HG02870 (cell line): ENCODE measurements at regions not wholly inside any gene's neighbourhood (a gene's known extent, or its start where the extent isn't known, plus 50 kb on each side); places are given as distances from the start of the nearest gene placed in this dataset.
"Not testable (repeated sequence)": the region's sequence is repeated elsewhere in the genome, so short reads cannot be mapped to it uniquely, and the experiment has no call there.

Experiments used
- ATAC-seq: cut with Tn5 transposase; IDR thresholded peaks from one replicate; pipeline ENCODE4 v1.9.1; 2021; ENCODE audit warnings: mild to moderate bottlenecking, moderate library complexity; ENCODE audit not compliant: unreplicated experiment

DNA sequence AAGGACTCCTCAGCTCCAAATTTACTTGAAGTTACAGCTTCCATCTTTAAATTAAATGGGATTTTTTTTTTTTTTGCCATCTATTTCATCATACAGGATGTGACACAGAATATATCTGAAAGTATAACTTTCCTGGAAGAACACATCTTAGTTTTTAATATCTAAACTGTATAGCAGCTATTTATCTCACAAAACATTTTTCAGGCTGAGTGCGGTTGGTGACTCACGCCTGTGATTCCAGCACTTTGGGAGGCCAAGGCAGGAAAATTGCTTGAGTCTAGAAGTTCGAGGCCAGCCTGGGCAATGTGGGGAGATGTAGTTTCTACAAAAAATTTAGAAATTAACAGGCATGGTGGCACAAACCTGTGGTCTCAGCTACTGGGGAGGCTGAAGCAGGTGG lies 142.3 kb upstream of the KCNJ18 start:
- not testable (repeated sequence) for ATAC-seq

GRCh38 chr17:21551081-21551881 lies 141.0 kb upstream of the KCNJ18 start:
- peak; percentile 77 for ATAC-seq

GRCh38 chr17:21558921-21559320 lies 133.4 kb upstream of the KCNJ18 start:
- ATAC-seq = not testable (repeated sequence)

- no peak for ATAC-seq
Measured at GRCh38 chr17:21564262-21564661, 128.1 kb upstream of the KCNJ18 start.

DNA sequence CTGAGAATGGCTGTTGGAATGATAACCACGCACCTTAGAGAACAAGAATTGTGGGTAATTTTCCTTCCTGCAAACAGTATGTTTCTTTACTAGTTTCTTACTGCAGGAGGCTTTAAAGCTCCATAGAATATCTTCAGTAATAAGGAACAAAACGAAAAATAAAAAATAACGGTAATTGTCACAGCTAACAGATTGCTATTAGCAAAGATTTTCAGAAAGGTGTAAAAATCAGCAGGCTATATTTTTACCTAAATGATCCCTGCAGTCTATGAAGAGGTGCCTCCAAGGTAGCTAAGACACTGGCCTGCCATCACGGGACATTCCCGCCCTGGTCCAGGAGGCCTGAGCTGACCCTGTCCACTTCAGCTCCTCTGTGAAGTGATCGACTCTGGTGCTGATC lies 127.6 kb upstream of the KCNJ18 start:
- not testable (repeated sequence) for ATAC-seq

- not testable (repeated sequence) for ATAC-seq
Measured at GRCh38 chr17:21570427-21570826, 121.9 kb upstream of the KCNJ18 start.

GRCh38 chr17:21572148-21572547 lies 120.2 kb upstream of the KCNJ18 start:
- not testable (repeated sequence) for ATAC-seq

GRCh38 chr17:21573271-21573960 lies 118.9 kb upstream of the KCNJ18 start:
- not testable (repeated sequence) for ATAC-seq

- no peak for ATAC-seq
Measured at GRCh38 chr17:21573961-21574610, 118.2 kb upstream of the KCNJ18 start.

DNA sequence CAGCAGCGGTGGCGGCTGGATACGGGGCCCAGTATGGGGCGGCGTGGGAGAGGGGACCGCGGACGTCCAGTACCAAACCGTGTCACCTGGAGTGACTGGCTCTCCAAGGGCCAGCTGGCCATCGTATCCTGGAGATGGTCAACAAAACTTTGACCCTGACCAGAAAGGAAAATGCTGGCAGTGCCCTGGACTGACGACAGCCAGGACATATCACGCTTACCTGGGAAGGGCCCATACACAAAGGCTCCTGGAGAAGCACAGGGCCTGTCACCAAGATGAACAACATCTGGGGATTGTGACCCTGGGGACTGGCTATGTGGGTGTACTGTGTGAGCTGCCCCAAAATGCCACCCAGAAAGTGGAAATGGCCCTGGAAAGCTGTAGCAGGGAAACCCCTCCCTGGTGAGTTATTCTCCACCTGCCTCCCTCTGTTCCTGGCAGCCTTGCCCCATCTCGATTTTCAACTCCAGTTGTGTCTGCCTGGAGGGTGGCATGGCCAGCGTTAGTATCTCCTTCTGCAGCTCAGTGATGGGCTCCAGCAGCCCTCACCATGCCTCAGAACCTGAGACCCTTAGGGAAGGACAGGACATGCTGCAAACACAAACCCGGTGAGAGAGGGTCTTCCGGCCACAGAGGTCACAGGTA lies 117.6 kb upstream of the KCNJ18 start:
- not testable (repeated sequence) for ATAC-seq

GRCh38 chr17:21578783-21579182 lies 113.5 kb upstream of the KCNJ18 start:
- not testable (repeated sequence) for ATAC-seq

DNA sequence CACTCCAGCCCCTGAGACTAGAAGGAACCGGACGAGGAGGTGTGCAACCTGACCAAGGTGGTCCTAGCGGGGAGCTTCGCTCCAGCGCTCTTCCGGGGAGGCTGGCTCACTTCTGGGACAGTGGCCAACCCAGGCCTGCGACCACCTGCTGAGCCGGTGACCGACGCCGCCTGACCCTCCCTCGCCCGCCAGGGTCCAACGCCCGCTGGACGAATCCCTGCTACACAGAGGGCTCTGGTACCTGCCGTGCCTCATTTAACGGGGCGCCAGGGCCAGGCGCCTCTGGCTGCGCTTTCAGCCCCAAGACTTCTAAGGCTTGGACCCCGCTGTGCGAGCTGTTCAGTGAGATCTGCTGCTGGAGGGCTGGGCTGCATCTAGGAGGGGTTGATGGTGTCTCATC lies 99.5 kb upstream of the KCNJ18 start:
- no peak for ATAC-seq

- ATAC-seq = not testable (repeated sequence)
Measured at GRCh38 chr17:21593452-21594105, 98.7 kb upstream of the KCNJ18 start.

- no peak for ATAC-seq
Measured at GRCh38 chr17:21595086-21595485, 97.2 kb upstream of the KCNJ18 start.

DNA sequence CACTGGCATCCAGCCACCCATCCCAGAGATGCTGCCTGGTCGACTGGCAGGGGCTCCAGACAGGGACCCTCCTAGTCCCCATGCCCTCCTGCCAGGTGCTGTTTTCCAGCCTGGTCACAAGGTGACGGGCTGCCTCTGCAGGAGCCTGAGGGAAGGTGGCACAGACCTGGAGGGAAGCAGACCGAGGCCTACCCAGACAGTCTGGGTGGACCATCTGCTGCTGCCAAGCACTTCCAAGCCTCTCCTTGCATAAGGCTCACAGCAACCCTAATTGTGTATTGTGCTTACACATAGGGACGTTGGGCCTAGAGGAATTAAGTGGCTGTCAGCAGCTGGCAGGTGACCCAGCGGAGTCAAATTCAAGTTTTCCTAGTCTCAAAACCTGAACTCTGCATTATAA lies 90.1 kb upstream of the KCNJ18 start:
- ATAC-seq = no peak

- ATAC-seq = not testable (repeated sequence)
Measured at GRCh38 chr17:21603292-21603691, 89.0 kb upstream of the KCNJ18 start.

- not testable (repeated sequence) for ATAC-seq
Measured at GRCh38 chr17:21611443-21611842, 80.9 kb upstream of the KCNJ18 start.

DNA sequence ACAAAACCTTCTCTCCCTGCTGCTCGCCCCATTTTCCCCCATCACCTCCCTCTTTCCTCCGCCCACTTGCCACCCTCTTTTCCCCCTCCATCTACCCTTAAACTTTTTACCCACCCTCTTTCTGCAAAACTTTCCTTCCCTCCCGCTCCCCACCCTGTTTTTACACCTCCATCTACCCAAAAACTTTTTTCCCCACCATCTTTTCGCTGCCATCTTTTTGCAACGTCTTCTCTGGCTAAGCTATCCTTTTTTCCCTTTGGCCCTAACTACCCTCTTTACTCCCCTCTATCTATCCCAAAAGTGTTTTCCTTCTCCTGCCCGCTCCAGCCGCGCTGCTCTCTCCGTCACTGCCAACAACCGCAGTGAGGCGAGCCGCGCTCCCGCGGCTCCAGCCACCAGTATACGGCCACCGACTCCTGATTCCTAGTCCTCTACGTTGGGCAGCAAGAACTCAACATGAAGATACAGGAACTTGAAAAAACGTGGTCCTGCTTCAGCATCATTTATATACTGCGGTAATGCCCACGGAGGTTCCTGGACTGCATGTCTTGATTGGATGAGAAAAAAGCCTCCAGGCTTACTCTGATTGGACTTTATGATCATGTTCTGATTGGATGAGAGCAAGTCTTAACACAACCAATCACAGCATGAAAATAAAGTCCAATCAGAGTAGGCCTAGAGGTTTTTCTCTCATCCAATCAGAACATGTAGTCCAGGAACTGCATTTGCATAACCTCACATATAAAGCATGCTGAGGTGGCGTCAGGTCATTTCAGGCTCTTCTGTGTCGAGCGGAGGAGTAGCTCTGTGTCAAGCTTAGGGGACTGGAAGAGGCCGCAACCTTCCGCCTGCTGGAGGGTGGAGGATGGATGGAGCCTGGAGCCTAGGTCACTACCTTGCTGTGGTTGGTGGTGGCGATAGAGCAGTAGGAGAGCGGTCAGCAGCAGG lies 79.9 kb upstream of the KCNJ18 start:
- ATAC-seq = not testable (repeated sequence)

- no peak for ATAC-seq
Measured at GRCh38 chr17:21613071-21613429, 79.3 kb upstream of the KCNJ18 start.

- not testable (repeated sequence) for ATAC-seq
Measured at GRCh38 chr17:21626987-21627386, 65.3 kb upstream of the KCNJ18 start.
